Caco-2 (cell line): ENCODE measurements at regions not wholly inside any gene's neighbourhood (a gene's known extent, or its start where the extent isn't known, plus 50 kb on each side); places are given as distances from the start of the nearest gene placed in this dataset.

Experiments used
- BruUV-seq: library from RNA; stranded (reverse); fragments of 400-500 nt; replicated peaks from 2 replicates; lab custom pipeline; 2021; lab: Mats Ljungman, UMichigan
- CTCF ChIA-PET: fragments of 300-600 bp; sonication (Branson Sonifier 250); formaldehyde crosslinking; loops from one replicate; lab custom pipeline; 2022; ENCODE audit warnings: antibody characterized with exemption; lab: Charles Lee
- POLR2A ChIA-PET: fragments of 300-600 bp; sonication (Branson Sonifier 250); formaldehyde crosslinking; loops from one replicate; lab custom pipeline; 2022; ENCODE audit warnings: antibody characterized with exemption; lab: Charles Lee
- DNase-seq, 2 experiments: peaks; one replicate each; pipeline versions ENCODE4 v3.0.0 to v3.0.0-alpha.2; 2020 to 2022
- H3K27me3 ChIP-seq: replicated peaks from 2 replicates; pipeline ENCODE4 v1.6.0; 2011; ENCODE audit warnings: low read length; ENCODE audit not compliant: control insufficient read depth, insufficient read depth
- H3K36me3 ChIP-seq: 2 replicates; pipeline ENCODE4 v1.5.1; 2011; ENCODE audit warnings: low read length; ENCODE audit not compliant: control insufficient read depth, insufficient read depth
- H3K4me1 ChIP-seq: fragments of 250-450 bp; sonication (Bioruptor Pico); 2 replicates; pipeline ENCODE4 v1.5.1; 2020; ENCODE audit warnings: mild to moderate bottlenecking
- H3K4me3 ChIP-seq: 2 replicates; pipeline ENCODE4 v1.5.1; 2011; ENCODE audit warnings: low read depth, mild to moderate bottlenecking, control low read depth, low read length
- H3K9me3 ChIP-seq: fragments of 250-450 bp; sonication (Bioruptor Pico); 2 replicates; pipeline ENCODE4 v1.5.1; 2020; ENCODE audit warnings: mild to moderate bottlenecking, moderate library complexity
- H3K27ac Mint-ChIP-seq: one replicate; pipeline ENCODE4 v1.8.0; 2022; ENCODE audit warnings: mixed read lengths; ENCODE audit not compliant: unreplicated experiment
- H3K27me3 Mint-ChIP-seq: one replicate; pipeline ENCODE4 v1.8.0; 2022; ENCODE audit warnings: mixed read lengths; ENCODE audit not compliant: insufficient read depth, unreplicated experiment
- H3K36me3 Mint-ChIP-seq: one replicate; pipeline ENCODE4 v1.8.0; 2022; ENCODE audit warnings: mild to moderate bottlenecking, mixed read lengths; ENCODE audit not compliant: insufficient read depth, unreplicated experiment
- H3K4me1 Mint-ChIP-seq: one replicate; pipeline ENCODE4 v1.8.0; 2022; ENCODE audit warnings: low read depth, mixed read lengths; ENCODE audit not compliant: unreplicated experiment
- H3K4me3 Mint-ChIP-seq: one replicate; pipeline ENCODE4 v1.8.0; 2022; ENCODE audit warnings: mild to moderate bottlenecking, moderate library complexity, mixed read lengths; ENCODE audit not compliant: unreplicated experiment
- H3K9me3 Mint-ChIP-seq: one replicate; pipeline ENCODE4 v1.8.0; 2022; ENCODE audit warnings: mixed read lengths; ENCODE audit not compliant: unreplicated experiment
- CTCF ChIP-seq, 2 experiments: fragments of 200-600 bp in 1 of 2; IDR thresholded peaks; 1 replicate in 1 of 2; 2 replicates in 1 of 2; pipeline versions ENCODE4 v1.5.1 to v1.8.0; 2011 to 2022; ENCODE audit warnings: antibody characterized with exemption in 1 of 2, control low read depth in 1 of 2, inconsistent platforms in 1 of 2, low read depth in 1 of 2, low read length in 1 of 2, mild to moderate bottlenecking in 1 of 2, moderate library complexity in 1 of 2; ENCODE audit not compliant: insufficient read depth in 1 of 2, severe bottlenecking in 1 of 2, unreplicated experiment in 1 of 2
- intact Hi-C: fragments of 100-400 bp; cut with micrococcal nuclease; formaldehyde crosslinking; loops from one replicate; pipeline ENCODE4 v1.10.0; 2022; ENCODE audit not compliant: unreplicated experiment

GRCh38 chr9:87089506-87089905, 142.2 kb upstream of the GAS1 start:
- Mint-ChIP-seq H3K4me3 (no peak overlapping the region), H3K4me1 (no peaks in the 10 kb centered on the region)
- CTCF ChIA-PET: no interaction called here

GRCh38 chr9:87089929-87090328, 142.6 kb upstream of the GAS1 start:
- no peaks in the 10 kb centered on the region for H3K27me3 ChIP-seq
- H3K27me3 Mint-ChIP-seq: peaks cover 7% of the 10 kb centered on the region
- H3K4me1 Mint-ChIP-seq: no peaks in the 10 kb centered on the region
- H3K9me3 ChIP-seq: no peaks in the 10 kb centered on the region
- no TSS peak for BruUV-seq
- no peak for TF ChIP-seq CTCF (IDR thresholded peaks at IDR 0.05; ENCODE audit: insufficient read depth in 1 of 2, low read depth in 1 of 2, low read length in 1 of 2, severe bottlenecking in 1 of 2, unreplicated experiment in 1 of 2)
- no peak overlapping the region for H3K4me3 ChIP-seq
- H3K9me3 Mint-ChIP-seq: no peaks in the 10 kb centered on the region
- no peak overlapping the region for H3K27ac Mint-ChIP-seq
- ChIA-PET POLR2A (no interaction called here), CTCF (no interaction called here)
- no peaks in the 10 kb centered on the region for H3K4me1 ChIP-seq
- no peak overlapping the region for H3K4me3 Mint-ChIP-seq
- no peak for DNase-seq
- H3K36me3 Mint-ChIP-seq: no peaks in the 10 kb centered on the region
- no peaks in the 10 kb centered on the region for H3K36me3 ChIP-seq
- intact Hi-C loops: no loop called here

More at GRCh38 chr9:87089506-87089905, 142.2 kb upstream of the GAS1 start:
- H3K27me3 Mint-ChIP-seq: peaks cover 7% of the 10 kb centered on the region
- BruUV-seq: no TSS peak
- no peak for TF ChIP-seq CTCF (IDR thresholded peaks at IDR 0.05; ENCODE audit: insufficient read depth in 1 of 2, low read depth in 1 of 2, low read length in 1 of 2, severe bottlenecking in 1 of 2, unreplicated experiment in 1 of 2)
- POLR2A ChIA-PET: no interaction called here
- H3K4me1 ChIP-seq: no peaks in the 10 kb centered on the region
- no peaks in the 10 kb centered on the region for H3K9me3 Mint-ChIP-seq
- H3K4me3 ChIP-seq: no peak overlapping the region
- no peak overlapping the region for H3K27ac Mint-ChIP-seq
- H3K36me3 ChIP-seq: no peaks in the 10 kb centered on the region
- no peaks in the 10 kb centered on the region for H3K27me3 ChIP-seq
- no peak for DNase-seq
- no peaks in the 10 kb centered on the region for H3K9me3 ChIP-seq
- H3K36me3 Mint-ChIP-seq: no peaks in the 10 kb centered on the region
- intact Hi-C loops: no loop called here

GRCh38 chr9:87093777-87094176, 146.5 kb upstream of the GAS1 start:
- no peak overlapping the region for H3K27ac Mint-ChIP-seq
- H3K4me1 Mint-ChIP-seq: no peaks in the 10 kb centered on the region
- intact Hi-C loops: no loop called here
- DNase-seq: no peak
- Histone ChIP-seq H3K27me3 (no peaks in the 10 kb centered on the region), H3K36me3 (no peaks in the 10 kb centered on the region), H3K4me1 (no peaks in the 10 kb centered on the region), H3K4me3 (no peak overlapping the region), H3K9me3 (no peaks in the 10 kb centered on the region)
- no TSS peak for BruUV-seq
- POLR2A ChIA-PET: no interaction called here
- CTCF ChIA-PET: no interaction called here
- TF ChIP-seq CTCF (IDR thresholded peaks at IDR 0.05; ENCODE audit: insufficient read depth in 1 of 2, low read depth in 1 of 2, low read length in 1 of 2, severe bottlenecking in 1 of 2, unreplicated experiment in 1 of 2): no peak
- no peak overlapping the region for H3K4me3 Mint-ChIP-seq
- H3K9me3 Mint-ChIP-seq: no peaks in the 10 kb centered on the region
- H3K36me3 Mint-ChIP-seq: no peaks in the 10 kb centered on the region
- H3K27me3 Mint-ChIP-seq: peaks cover 4% of the 10 kb centered on the region
